Common myeloid progenitor, CD34-positive (primary cell): ENCODE measurements at regions not wholly inside any gene's neighbourhood (a gene's known extent, or its start where the extent isn't known, plus 50 kb on each side); places are given as distances from the start of the nearest gene placed in this dataset.
"Not testable (repeated sequence)": the region's sequence is repeated elsewhere in the genome, so short reads cannot be mapped to it uniquely, and the experiment has no call there.

Experiments used
- CTCF ChIA-PET: fragments of 350-600 bp; sonication (Branson Sonifier 250); formaldehyde crosslinking; loops from one replicate; lab custom pipeline; 2021; ENCODE audit warnings: antibody characterized with exemption; lab: Charles Lee
- POLR2A ChIA-PET: fragments of 350-600 bp; sonication (Branson Sonifier 250); formaldehyde crosslinking; loops from one replicate; lab custom pipeline; 2021; ENCODE audit warnings: antibody characterized with exemption; lab: Charles Lee
- DNase-seq, 3 donors: peaks; one replicate each; pipeline versions ENCODE4 v3.0.0 to v3.0.0-alpha.2; 2013
- H3K27ac ChIP-seq, 2 experiments: 1 replicate in 1 of 2; 2 replicates in 1 of 2; pipeline ENCODE4 v1.7.0; 2013; ENCODE audit warnings: inconsistent platforms in 2 of 2, low read length in 2 of 2, mild to moderate bottlenecking in 2 of 2, low read depth in 1 of 2, moderate library complexity in 1 of 2; ENCODE audit not compliant: severe bottlenecking in 2 of 2, insufficient read depth in 1 of 2, poor library complexity in 1 of 2
- H3K27me3 ChIP-seq, 5 experiments: replicated peaks in 2 of 5; 1 replicate in 3 of 5; 2 replicates in 2 of 5; pipeline versions ENCODE4 v1.6.1 to v1.7.0; 2013; ENCODE audit warnings: low read length in 4 of 5, mild to moderate bottlenecking in 2 of 5, moderate library complexity in 2 of 5, inconsistent platforms in 1 of 5; ENCODE audit not compliant: insufficient read depth in 5 of 5, control insufficient read depth in 4 of 5
- H3K36me3 ChIP-seq, 4 experiments: 1 replicate in 2 of 4; 2 replicates in 2 of 4; pipeline versions ENCODE4 v1.6.1 to v1.7.0; 2013; ENCODE audit warnings: low read length in 3 of 4, control low read depth in 1 of 4, mild to moderate bottlenecking in 1 of 4; ENCODE audit not compliant: control insufficient read depth in 4 of 4, insufficient read depth in 4 of 4
- H3K4me1 ChIP-seq, 4 experiments: 1 replicate in 3 of 4; 2 replicates in 1 of 4; pipeline versions ENCODE4 v1.6.1 to v1.7.1; 2013; ENCODE audit warnings: low read length in 3 of 4, mild to moderate bottlenecking in 3 of 4, control low read depth in 1 of 4, inconsistent platforms in 1 of 4, moderate library complexity in 1 of 4; ENCODE audit not compliant: control insufficient read depth in 4 of 4, insufficient read depth in 4 of 4; ENCODE audit errors: control extremely low read depth in 1 of 4
- H3K4me3 ChIP-seq, 7 experiments: 1 replicate in 4 of 7; 2 replicates in 3 of 7; pipeline versions ENCODE4 v1.5.1 to v1.7.0; 2013; ENCODE audit warnings: mild to moderate bottlenecking in 7 of 7, low read length in 6 of 7, moderate library complexity in 6 of 7, inconsistent platforms in 2 of 7, low read depth in 2 of 7, control low read depth in 1 of 7; ENCODE audit not compliant: insufficient read depth in 4 of 7, control insufficient read depth in 1 of 7; ENCODE audit errors: extremely low read depth in 1 of 7
- H3K9me3 ChIP-seq, 5 experiments: 1 replicate in 4 of 5; 2 replicates in 1 of 5; pipeline versions ENCODE4 v1.6.1 to v1.7.1; 2013; ENCODE audit warnings: low read length in 4 of 5, mild to moderate bottlenecking in 2 of 5, inconsistent platforms in 1 of 5, low read depth in 1 of 5, moderate library complexity in 1 of 5; ENCODE audit not compliant: control insufficient read depth in 4 of 5, insufficient read depth in 2 of 5; ENCODE audit errors: control extremely low read depth in 1 of 5
- WGBS: methylation state at CpG from one replicate; pipeline ENCODE4 v1.1.5; 2013; ENCODE audit not compliant: insufficient coverage; 5-methylcytosine and 5-hydroxymethylcytosine counted together

GRCh38 chr7:13717031-13717430 is 272.4 kb downstream of the ETV1 start:
- WGBS = 90% methylated on average over 1 of the region's 2 CpGs
- CTCF ChIA-PET = interaction anchor here (1.4 kb wide), 1 partner anchor 25 kb away, joined by 3 read pairs; no protein-coding TSS in a partner anchor
- Histone ChIP-seq H3K4me3 (no peak overlapping the region), H3K36me3 (no peaks in the 10 kb centered on the region), H3K4me1 (no peaks in the 10 kb centered on the region), H3K27ac (no peak overlapping the region), H3K9me3 (peaks cover 0 to 5% (median 1%) of the 10 kb centered on the region in 5 experiments), H3K27me3 (no peaks in the 10 kb centered on the region)
- DNase-seq = no peak
- POLR2A ChIA-PET = no interaction called here

DNA sequence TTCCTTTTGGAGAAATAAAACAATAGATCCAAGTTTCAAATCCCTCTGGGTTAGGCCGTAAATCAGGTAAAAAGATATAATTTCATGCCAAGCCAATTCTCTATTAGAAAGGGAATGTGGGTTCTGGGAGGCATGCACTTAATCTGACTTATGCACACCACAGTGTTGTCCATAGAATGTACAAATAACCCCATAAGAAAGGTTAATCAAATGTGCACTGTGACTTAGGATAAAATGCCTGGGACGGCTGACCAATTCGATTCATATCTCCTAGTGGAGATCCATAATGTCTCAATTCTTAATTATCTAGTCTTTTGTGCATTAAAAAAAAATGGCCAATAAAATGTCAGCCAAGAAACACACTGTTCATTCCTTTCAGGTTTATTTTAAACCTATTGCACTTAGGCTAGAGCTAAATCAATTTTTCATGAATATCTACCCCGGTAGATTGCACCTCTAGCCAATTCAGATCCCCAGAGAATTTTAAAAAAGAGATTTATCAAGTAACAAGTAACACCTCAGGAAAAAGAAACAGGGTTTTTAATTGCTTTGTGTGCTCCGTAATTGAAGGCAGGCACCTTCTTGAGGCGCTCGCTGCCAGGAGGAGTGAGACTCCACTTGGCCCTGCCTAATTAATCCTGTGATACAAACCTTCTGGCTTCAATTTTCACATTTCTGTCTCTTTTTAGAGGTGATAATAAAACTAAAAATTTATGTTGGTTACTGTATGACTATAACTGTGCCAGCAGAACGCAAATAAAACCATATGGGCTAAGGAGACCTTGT is 265.1 kb downstream of the ETV1 start:
- H3K36me3 ChIP-seq = no peaks in the 10 kb centered on the region
- H3K4me3 ChIP-seq = no peak overlapping the region
- POLR2A ChIA-PET = no interaction called here
- peaks cover 0 to 1% (median 0%) of the 10 kb centered on the region in 5 experiments for H3K9me3 ChIP-seq
- CTCF ChIA-PET = interaction anchor here (1.2 kb wide), 1 partner anchor 21 kb away, joined by 6 read pairs; no protein-coding TSS in a partner anchor
- H3K27ac ChIP-seq = no peak overlapping the region
- WGBS = 87% methylated on average over 4 of the region's 8 CpGs
- DNase-seq = no peak
- H3K4me1 ChIP-seq = no peaks in the 10 kb centered on the region
- no peaks in the 10 kb centered on the region for H3K27me3 ChIP-seq

DNA sequence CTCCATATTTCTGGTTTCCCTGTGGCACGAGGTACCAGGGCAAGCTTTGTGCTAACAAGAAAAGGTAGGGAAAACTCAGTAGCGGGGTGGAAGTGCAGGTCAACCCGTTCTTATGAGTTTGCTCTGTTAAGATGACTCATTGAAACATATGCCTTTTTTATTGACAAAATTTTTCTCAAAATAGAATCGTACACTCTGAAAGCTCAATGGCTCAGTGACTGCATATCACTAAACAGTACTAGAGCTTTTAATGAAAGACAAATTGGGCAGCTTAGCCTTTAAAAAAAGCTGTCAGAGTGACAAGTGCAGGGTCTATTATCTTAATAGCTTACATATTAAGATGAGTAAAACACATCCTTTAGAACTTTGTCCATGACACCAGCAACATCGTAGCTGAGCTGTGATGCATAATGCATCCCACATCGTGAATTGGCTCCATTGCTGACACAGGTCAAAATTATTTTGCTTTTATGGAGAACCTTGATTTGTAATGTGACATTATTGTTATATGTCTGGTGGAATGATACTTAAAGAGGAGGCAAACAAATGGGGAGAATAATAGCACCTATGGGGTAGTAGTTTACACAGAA is 264.4 kb downstream of the ETV1 start:
- Histone ChIP-seq H3K4me3 (no peak overlapping the region), H3K4me1 (no peaks in the 10 kb centered on the region), H3K9me3 (peaks cover 0 to 1% (median 0%) of the 10 kb centered on the region in 5 experiments), H3K27me3 (no peaks in the 10 kb centered on the region), H3K27ac (no peak overlapping the region), H3K36me3 (no peaks in the 10 kb centered on the region)
- 100% methylated on average over 4 of the region's 6 CpGs for WGBS
- DNase-seq = no peak
- CTCF ChIA-PET = interaction anchor here (1.2 kb wide), 1 partner anchor 20 kb away, joined by 6 read pairs; no protein-coding TSS in a partner anchor
- POLR2A ChIA-PET = no interaction called here

GRCh38 chr7:13725591-13725990 is 263.9 kb downstream of the ETV1 start:
- Histone ChIP-seq H3K27me3 (no peaks in the 10 kb centered on the region), H3K4me1 (no peaks in the 10 kb centered on the region), H3K27ac (no peak overlapping the region), H3K9me3 (peaks cover 0 to 1% (median 0%) of the 10 kb centered on the region in 5 experiments), H3K36me3 (no peaks in the 10 kb centered on the region), H3K4me3 (no peak overlapping the region)
- CTCF ChIA-PET = interaction anchor here (1.2 kb wide), 1 partner anchor 20 kb away, joined by 6 read pairs; no protein-coding TSS in a partner anchor
- POLR2A ChIA-PET = no interaction called here
- WGBS = no CpG with 5 or more reads among the region's 2 CpGs
- peak in 1 of 3 donors; percentile 0 for DNase-seq

GRCh38 chr7:13727279-13727678 is 262.2 kb downstream of the ETV1 start:
- H3K27me3 ChIP-seq = no peaks in the 10 kb centered on the region
- H3K4me1 ChIP-seq = no peaks in the 10 kb centered on the region
- ChIA-PET POLR2A (no interaction called here), CTCF (interaction anchor here (1.1 to 1.6 kb wide), 2 partner anchors 8 to 16 kb away, joined by 3 to 7 read pairs; no protein-coding TSS in a partner anchor)
- no peak for DNase-seq
- H3K4me3 ChIP-seq = no peak overlapping the region
- no peaks in the 10 kb centered on the region for H3K9me3 ChIP-seq
- no peaks in the 10 kb centered on the region for H3K36me3 ChIP-seq
- 89% methylated on average over 2 of the region's 2 CpGs for WGBS
- no peak overlapping the region for H3K27ac ChIP-seq

- Histone ChIP-seq H3K4me1 (no peaks in the 10 kb centered on the region), H3K36me3 (no peaks in the 10 kb centered on the region), H3K27me3 (no peaks in the 10 kb centered on the region), H3K9me3 (no peaks in the 10 kb centered on the region), H3K27ac (no peak overlapping the region), H3K4me3 (no peak overlapping the region)
- no peak for DNase-seq
- POLR2A ChIA-PET = no interaction called here
- CTCF ChIA-PET = interaction anchor here (1.1 to 1.6 kb wide), 2 partner anchors 9 to 15 kb away, joined by 3 to 7 read pairs; no protein-coding TSS in a partner anchor
- WGBS = 100% methylated on average over 2 of the region's 2 CpGs
Observed at GRCh38 chr7:13727751-13728150, 261.7 kb downstream of the ETV1 start.

- WGBS = 67% methylated on average over 3 of the region's 4 CpGs
- POLR2A ChIA-PET, H3K36me3 ChIP-seq, H3K4me1 ChIP-seq, H3K27ac ChIP-seq, H3K4me3 ChIP-seq, H3K27me3 ChIP-seq, H3K9me3 ChIP-seq, DNase-seq: not testable (repeated sequence)
- CTCF ChIA-PET = interaction anchor here (1.1 to 1.6 kb wide), 2 partner anchors 9 to 15 kb away, joined by 3 to 7 read pairs; no protein-coding TSS in a partner anchor
Observed at GRCh38 chr7:13728430-13728829, 261.0 kb downstream of the ETV1 start.
